ENCODE measurements at regions not wholly inside any gene's neighbourhood (a gene's known extent, or its start where the extent isn't known, plus 50 kb on each side); places are given as distances from the start of the nearest gene placed in this dataset.

DNA sequence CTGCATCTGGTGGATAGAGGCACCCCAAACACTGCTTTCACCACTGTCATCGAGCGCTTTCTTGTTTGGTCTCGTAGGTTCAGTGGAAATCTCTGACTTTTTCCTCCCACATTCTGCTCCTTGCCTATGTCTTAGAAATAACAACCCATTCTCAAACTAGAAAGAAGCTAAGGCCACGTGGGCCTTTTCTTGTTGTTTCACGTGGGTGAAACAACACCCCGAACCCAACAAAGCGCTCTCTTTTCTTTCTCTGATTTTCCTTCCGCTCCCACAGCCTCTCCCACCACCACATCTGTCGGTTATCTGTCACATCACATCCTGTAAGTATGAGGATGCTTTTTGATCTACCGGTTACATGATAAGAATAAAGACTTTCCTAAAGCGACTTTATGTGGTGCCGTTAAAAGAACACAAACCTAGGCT is 77.1 kb downstream of the LINC01488 start:
- Histone ChIP-seq H3K79me2 (ENCODE audit: control insufficient read depth, insufficient read depth, low read length, poor library complexity) (no peaks in the 10 kb centered on the region), H3K4me3 (ENCODE audit: low read depth, low read length) (no peak overlapping the region), H3K79me1 (ENCODE audit: low read length) (peaks cover 7% of the 10 kb centered on the region), H3K36me3 (ENCODE audit: control insufficient read depth in 1 of 2, insufficient read depth in 2 of 2, low read length in 2 of 2) (no peaks in the 10 kb centered on the region), H2BK5ac (ENCODE audit: low read depth, low read length, poor library complexity) (no peak overlapping the region), H3K14ac (ENCODE audit: low read length) (no peak overlapping the region), H2BK12ac (ENCODE audit: low read length) (peak overlapping the region; percentile 29), H3K23ac (ENCODE audit: low read length) (no peak overlapping the region), H3K27ac (ENCODE audit: low read depth, low read length) (no peak overlapping the region), H2AK5ac (ENCODE audit: low read length) (peak overlapping the region; percentile 38), H3K18ac (ENCODE audit: low read length) (no peak overlapping the region), H4K91ac (ENCODE audit: low read depth, low read length) (no peak overlapping the region), H3K4me1 (ENCODE audit: control insufficient read depth in 1 of 2, insufficient read depth in 2 of 2, low read length in 2 of 2) (peaks cover 11% of the 10 kb centered on the region in 2 experiments), H4K12ac (ENCODE audit: low read depth, low read length) (no peak overlapping the region), H3K27me3 (ENCODE audit: insufficient read depth, low read length) (no peaks in the 10 kb centered on the region), H4K8ac (ENCODE audit: low read depth, low read length) (no peak overlapping the region), H3K4me2 (ENCODE audit: low read length) (no peak overlapping the region), H2AFZ (ENCODE audit: insufficient read depth, low read length, poor library complexity) (no peak overlapping the region), H3K9ac (ENCODE audit: low read length) (no peak overlapping the region), H3K9me3 (ENCODE audit: insufficient read depth, low read depth, low read length) (no peaks in the 10 kb centered on the region), H3K4ac (ENCODE audit: low read depth, low read length) (no peak overlapping the region), H2BK120ac (ENCODE audit: insufficient read depth, low read length, poor library complexity) (no peak overlapping the region)
- WGBS (ENCODE audit: extremely low coverage, insufficient coverage, insufficient read length) = no CpG with 5 or more reads among the region's 12 CpGs
- DNase-seq = no peak

DNA sequence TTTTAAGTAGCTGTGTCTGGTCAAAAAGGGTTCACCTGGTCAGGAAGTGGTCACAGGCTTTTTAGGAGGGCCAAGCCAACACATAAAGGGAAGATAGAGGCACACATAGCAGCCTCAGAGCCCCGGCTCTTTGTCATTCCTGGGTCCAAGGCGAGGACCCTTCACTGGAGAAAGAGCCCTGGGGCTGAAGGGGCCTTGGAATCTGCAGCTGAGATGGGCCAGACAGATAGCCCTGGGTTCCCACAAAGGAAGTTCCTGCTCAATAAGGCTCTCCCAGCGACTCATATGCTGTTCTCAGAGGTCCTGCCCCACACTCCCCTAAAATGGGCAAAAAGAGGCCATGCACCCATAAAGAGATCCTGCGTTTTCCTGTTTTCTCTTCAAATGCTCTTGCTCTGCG is 77.7 kb downstream of the LINC01488 start:
- Histone ChIP-seq H3K4me3 (ENCODE audit: low read depth, low read length) (no peak overlapping the region), H3K27me3 (ENCODE audit: insufficient read depth, low read length) (no peaks in the 10 kb centered on the region), H4K91ac (ENCODE audit: low read depth, low read length) (no peak overlapping the region), H3K9ac (ENCODE audit: low read length) (no peak overlapping the region), H2BK5ac (ENCODE audit: low read depth, low read length, poor library complexity) (no peak overlapping the region), H2AFZ (ENCODE audit: insufficient read depth, low read length, poor library complexity) (no peak overlapping the region), H3K4me1 (ENCODE audit: control insufficient read depth in 1 of 2, insufficient read depth in 2 of 2, low read length in 2 of 2) (peaks cover 11 to 14% of the 10 kb centered on the region in 2 experiments), H3K36me3 (ENCODE audit: control insufficient read depth in 1 of 2, insufficient read depth in 2 of 2, low read length in 2 of 2) (no peaks in the 10 kb centered on the region), H3K27ac (ENCODE audit: low read depth, low read length) (no peak overlapping the region), H4K12ac (ENCODE audit: low read depth, low read length) (no peak overlapping the region), H3K18ac (ENCODE audit: low read length) (no peak overlapping the region), H3K79me1 (ENCODE audit: low read length) (peaks cover 3% of the 10 kb centered on the region), H3K9me3 (ENCODE audit: insufficient read depth, low read depth, low read length) (no peaks in the 10 kb centered on the region), H4K8ac (ENCODE audit: low read depth, low read length) (no peak overlapping the region), H2BK120ac (ENCODE audit: insufficient read depth, low read length, poor library complexity) (no peak overlapping the region), H2AK5ac (ENCODE audit: low read length) (no peak overlapping the region), H3K23ac (ENCODE audit: low read length) (no peak overlapping the region), H3K4me2 (ENCODE audit: low read length) (no peak overlapping the region), H3K79me2 (ENCODE audit: control insufficient read depth, insufficient read depth, low read length, poor library complexity) (no peaks in the 10 kb centered on the region), H2BK12ac (ENCODE audit: low read length) (no peak overlapping the region), H3K14ac (ENCODE audit: low read length) (no peak overlapping the region), H3K4ac (ENCODE audit: low read depth, low read length) (no peak overlapping the region)
- WGBS (ENCODE audit: extremely low coverage, insufficient coverage, insufficient read length) = no CpG with 5 or more reads among the region's 5 CpGs
- DNase-seq = no peak

GRCh38 chr11:69560141-69560790 is 78.8 kb downstream of the LINC01488 start:
- no peak overlapping the region for H2BK5ac ChIP-seq (ENCODE audit: low read depth, low read length, poor library complexity)
- no peaks in the 10 kb centered on the region for H3K79me2 ChIP-seq (ENCODE audit: control insufficient read depth, insufficient read depth, low read length, poor library complexity)
- H4K91ac ChIP-seq (ENCODE audit: low read depth, low read length) = no peak overlapping the region
- no peak overlapping the region for H3K27ac ChIP-seq (ENCODE audit: low read depth, low read length)
- H3K14ac ChIP-seq (ENCODE audit: low read length) = no peak overlapping the region
- no peak overlapping the region for H3K4ac ChIP-seq (ENCODE audit: low read depth, low read length)
- H3K79me1 ChIP-seq (ENCODE audit: low read length) = no peaks in the 10 kb centered on the region
- H3K4me2 ChIP-seq (ENCODE audit: low read length) = no peak overlapping the region
- H3K4me3 ChIP-seq (ENCODE audit: low read depth, low read length) = no peak overlapping the region
- no peak overlapping the region for H4K12ac ChIP-seq (ENCODE audit: low read depth, low read length)
- H2AFZ ChIP-seq (ENCODE audit: insufficient read depth, low read length, poor library complexity) = no peak overlapping the region
- no peak overlapping the region for H3K23ac ChIP-seq (ENCODE audit: low read length)
- H2AK5ac ChIP-seq (ENCODE audit: low read length) = no peak overlapping the region
- H3K9me3 ChIP-seq (ENCODE audit: insufficient read depth, low read depth, low read length) = no peaks in the 10 kb centered on the region
- WGBS (ENCODE audit: extremely low coverage, insufficient coverage, insufficient read length) = no CpG with 5 or more reads among the region's 4 CpGs
- H3K18ac ChIP-seq (ENCODE audit: low read length) = no peak overlapping the region
- no peak overlapping the region for H2BK120ac ChIP-seq (ENCODE audit: insufficient read depth, low read length, poor library complexity)
- H4K8ac ChIP-seq (ENCODE audit: low read depth, low read length) = no peak overlapping the region
- peaks cover 12% of the 10 kb centered on the region in 2 experiments for H3K4me1 ChIP-seq (ENCODE audit: control insufficient read depth in 1 of 2, insufficient read depth in 2 of 2, low read length in 2 of 2)
- DNase-seq = peak in 1 of 2 donors; percentile 24
- H3K9ac ChIP-seq (ENCODE audit: low read length) = no peak overlapping the region
- no peaks in the 10 kb centered on the region for H3K27me3 ChIP-seq (ENCODE audit: insufficient read depth, low read length)
- no peaks in the 10 kb centered on the region for H3K36me3 ChIP-seq (ENCODE audit: control insufficient read depth in 1 of 2, insufficient read depth in 2 of 2, low read length in 2 of 2)
- no peak overlapping the region for H2BK12ac ChIP-seq (ENCODE audit: low read length)

DNA sequence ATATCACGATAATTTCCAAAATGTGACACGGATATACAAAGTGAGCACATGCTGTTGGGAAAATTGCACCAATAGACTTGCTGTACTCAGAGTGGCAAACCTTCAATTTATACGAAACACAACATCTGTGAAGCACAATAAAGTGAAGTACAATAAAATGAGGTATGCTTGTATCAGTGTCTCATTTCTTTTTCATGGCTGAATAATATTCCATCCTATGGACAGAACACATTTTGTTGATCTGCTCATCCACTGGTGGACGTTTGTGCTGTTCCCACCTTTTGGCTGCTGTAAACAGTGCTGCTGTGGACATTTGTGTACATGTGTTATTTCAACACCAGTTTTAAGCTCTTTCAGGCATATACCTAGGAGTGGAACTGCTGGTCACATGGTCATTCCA is 78.7 kb upstream of the CCND1 start:
- no peak overlapping the region for H2BK5ac ChIP-seq (ENCODE audit: low read depth, low read length, poor library complexity)
- H3K27me3 ChIP-seq (ENCODE audit: insufficient read depth, low read length) = no peaks in the 10 kb centered on the region
- no peak overlapping the region for H3K18ac ChIP-seq (ENCODE audit: low read length)
- WGBS (ENCODE audit: extremely low coverage, insufficient coverage, insufficient read length) = no CpG with 5 or more reads among the region's 4 CpGs
- no peaks in the 10 kb centered on the region for H3K79me2 ChIP-seq (ENCODE audit: control insufficient read depth, insufficient read depth, low read length, poor library complexity)
- H2BK120ac ChIP-seq (ENCODE audit: insufficient read depth, low read length, poor library complexity) = no peak overlapping the region
- no peak overlapping the region for H4K8ac ChIP-seq (ENCODE audit: low read depth, low read length)
- no peak overlapping the region for H3K27ac ChIP-seq (ENCODE audit: low read depth, low read length)
- no peak overlapping the region for H4K91ac ChIP-seq (ENCODE audit: low read depth, low read length)
- no peak overlapping the region for H2AK5ac ChIP-seq (ENCODE audit: low read length)
- no peak overlapping the region for H3K23ac ChIP-seq (ENCODE audit: low read length)
- H3K4me2 ChIP-seq (ENCODE audit: low read length) = no peak overlapping the region
- no peak overlapping the region for H3K4ac ChIP-seq (ENCODE audit: low read depth, low read length)
- no peak overlapping the region for H2BK12ac ChIP-seq (ENCODE audit: low read length)
- H3K36me3 ChIP-seq (ENCODE audit: control insufficient read depth in 1 of 2, insufficient read depth in 2 of 2, low read length in 2 of 2) = no peaks in the 10 kb centered on the region
- H3K14ac ChIP-seq (ENCODE audit: low read length) = no peak overlapping the region
- peaks cover 12% of the 10 kb centered on the region in 2 experiments for H3K4me1 ChIP-seq (ENCODE audit: control insufficient read depth in 1 of 2, insufficient read depth in 2 of 2, low read length in 2 of 2)
- no peak overlapping the region for H3K4me3 ChIP-seq (ENCODE audit: low read depth, low read length)
- H2AFZ ChIP-seq (ENCODE audit: insufficient read depth, low read length, poor library complexity) = no peak overlapping the region
- H4K12ac ChIP-seq (ENCODE audit: low read depth, low read length) = no peak overlapping the region
- no peaks in the 10 kb centered on the region for H3K9me3 ChIP-seq (ENCODE audit: insufficient read depth, low read depth, low read length)
- no peaks in the 10 kb centered on the region for H3K79me1 ChIP-seq (ENCODE audit: low read length)
- DNase-seq = no peak
- H3K9ac ChIP-seq (ENCODE audit: low read length) = no peak overlapping the region

All from trophoblast cell (in vitro differentiated cells and primary cell).